ENCODE measurements at regions not wholly inside any gene's neighbourhood (a gene's known extent, or its start where the extent isn't known, plus 50 kb on each side); places are given as distances from the start of the nearest gene placed in this dataset.

GRCh38 chr12:13375583-13376345 is 179.2 kb downstream of the EMP1 start:
- DNase-seq (ENCODE audit: low read depth), result peak; percentile 86
- no peak overlapping the region for H3K4me3 ChIP-seq (ENCODE audit: low read depth, low read length)
- TF ChIP-seq, protein P1, sequence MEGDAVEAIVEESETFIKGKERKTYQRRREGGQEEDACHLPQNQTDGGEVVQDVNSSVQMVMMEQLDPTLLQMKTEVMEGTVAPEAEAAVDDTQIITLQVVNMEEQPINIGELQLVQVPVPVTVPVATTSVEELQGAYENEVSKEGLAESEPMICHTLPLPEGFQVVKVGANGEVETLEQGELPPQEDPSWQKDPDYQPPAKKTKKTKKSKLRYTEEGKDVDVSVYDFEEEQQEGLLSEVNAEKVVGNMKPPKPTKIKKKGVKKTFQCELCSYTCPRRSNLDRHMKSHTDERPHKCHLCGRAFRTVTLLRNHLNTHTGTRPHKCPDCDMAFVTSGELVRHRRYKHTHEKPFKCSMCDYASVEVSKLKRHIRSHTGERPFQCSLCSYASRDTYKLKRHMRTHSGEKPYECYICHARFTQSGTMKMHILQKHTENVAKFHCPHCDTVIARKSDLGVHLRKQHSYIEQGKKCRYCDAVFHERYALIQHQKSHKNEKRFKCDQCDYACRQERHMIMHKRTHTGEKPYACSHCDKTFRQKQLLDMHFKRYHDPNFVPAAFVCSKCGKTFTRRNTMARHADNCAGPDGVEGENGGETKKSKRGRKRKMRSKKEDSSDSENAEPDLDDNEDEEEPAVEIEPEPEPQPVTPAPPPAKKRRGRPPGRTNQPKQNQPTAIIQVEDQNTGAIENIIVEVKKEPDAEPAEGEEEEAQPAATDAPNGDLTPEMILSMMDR (IDR thresholded peaks at IDR 0.05; ENCODE audit: control insufficient read depth, extremely low read depth, insufficient read depth), result no peak

GRCh38 chr12:13374793-13375192 is 178.3 kb downstream of the EMP1 start:
- H3K4me3 ChIP-seq (ENCODE audit: low read depth, low read length), result no peak overlapping the region
- no peak for DNase-seq (ENCODE audit: low read depth)
- TF ChIP-seq, protein P1 (IDR thresholded peaks at IDR 0.05; ENCODE audit: control insufficient read depth, extremely low read depth, insufficient read depth), result no peak

- DNase-seq (ENCODE audit: low read depth), result no peak
- no peak overlapping the region for H3K4me3 ChIP-seq (ENCODE audit: low read depth, low read length)
- TF ChIP-seq, protein P1 (IDR thresholded peaks at IDR 0.05; ENCODE audit: control insufficient read depth, extremely low read depth, insufficient read depth), result no peak
Measured at GRCh38 chr12:13373803-13374202, 177.3 kb downstream of the EMP1 start.

DNA sequence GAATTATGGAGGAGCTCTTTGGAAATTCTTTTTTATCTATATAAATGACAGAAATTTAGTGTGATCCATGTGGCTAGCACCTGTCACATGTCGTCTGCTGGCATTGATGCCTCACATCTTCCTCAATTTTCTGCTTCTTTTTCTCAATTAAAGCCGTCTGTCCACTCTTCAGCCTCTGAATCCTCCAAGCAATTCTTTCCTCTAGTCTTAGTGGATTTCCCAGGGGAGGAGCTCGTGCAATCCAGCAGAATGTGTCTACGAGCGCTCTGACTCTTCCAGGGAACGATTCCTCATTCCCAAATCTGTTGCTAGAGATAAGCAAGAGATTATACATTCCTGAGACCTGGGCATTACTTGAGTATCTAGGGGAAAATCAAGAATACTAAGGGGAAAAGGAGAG is 176.6 kb downstream of the EMP1 start:
- TF ChIP-seq, protein P1 (IDR thresholded peaks at IDR 0.05; ENCODE audit: control insufficient read depth, extremely low read depth, insufficient read depth), result no peak
- no peak for DNase-seq (ENCODE audit: low read depth)
- H3K4me3 ChIP-seq (ENCODE audit: low read depth, low read length), result no peak overlapping the region

DNA sequence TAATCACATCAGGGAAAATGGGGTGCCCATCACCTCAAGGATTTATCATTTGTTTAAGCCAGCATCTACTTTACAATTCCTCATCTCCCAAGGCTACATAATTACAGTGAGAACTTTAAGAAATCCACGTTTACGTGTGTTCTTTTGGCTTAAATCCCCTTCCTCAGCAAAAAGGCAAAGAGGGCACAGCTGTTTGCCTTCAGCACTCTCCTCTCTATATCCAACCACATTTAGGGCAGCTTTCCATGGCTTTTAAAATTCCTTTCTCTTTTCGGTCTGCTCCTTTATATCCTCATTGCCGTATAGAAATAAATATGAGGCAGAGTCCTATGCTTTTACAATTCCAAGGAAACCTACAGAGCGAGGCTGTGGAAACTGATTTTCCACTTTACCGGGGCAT is 175.9 kb downstream of the EMP1 start:
- DNase-seq (ENCODE audit: low read depth), result no peak
- no peak overlapping the region for H3K4me3 ChIP-seq (ENCODE audit: low read depth, low read length)
- TF ChIP-seq, protein P1 (IDR thresholded peaks at IDR 0.05; ENCODE audit: control insufficient read depth, extremely low read depth, insufficient read depth), result no peak

- TF ChIP-seq, protein P1 (IDR thresholded peaks at IDR 0.05; ENCODE audit: control insufficient read depth, extremely low read depth, insufficient read depth), result no peak
- no peak overlapping the region for H3K4me3 ChIP-seq (ENCODE audit: low read depth, low read length)
- no peak for DNase-seq (ENCODE audit: low read depth)
Measured at GRCh38 chr12:13371797-13372196, 175.3 kb downstream of the EMP1 start.

DNA sequence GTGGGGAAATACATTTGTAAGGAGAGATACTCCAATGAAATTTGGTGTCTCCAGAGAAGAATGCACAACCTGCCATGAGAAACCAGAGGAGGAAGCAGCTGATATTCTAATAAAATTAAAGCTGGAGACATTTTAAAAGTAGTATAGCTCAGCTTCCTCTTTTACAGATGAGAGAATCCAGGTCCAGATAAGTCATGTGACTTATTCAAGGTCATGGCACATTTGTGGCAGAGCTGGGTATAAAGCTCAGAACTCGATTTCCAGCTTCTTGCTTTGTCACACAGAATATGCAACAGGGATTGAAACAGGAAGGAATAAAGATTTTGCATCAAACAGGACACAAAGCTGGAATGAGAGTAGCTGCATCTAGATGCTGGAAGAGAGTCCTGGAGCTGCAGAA is 174.8 kb downstream of the EMP1 start:
- TF ChIP-seq, protein P1 (IDR thresholded peaks at IDR 0.05; ENCODE audit: control insufficient read depth, extremely low read depth, insufficient read depth), result no peak
- no peak for DNase-seq (ENCODE audit: low read depth)
- H3K4me3 ChIP-seq (ENCODE audit: low read depth, low read length), result no peak overlapping the region

All from LNCaP clone FGC (cell line).